HCT116 (cell line): ENCODE measurements at regions not wholly inside any gene's neighbourhood (a gene's known extent, or its start where the extent isn't known, plus 50 kb on each side); places are given as distances from the start of the nearest gene placed in this dataset.

Experiments
- ATAC-seq: fragments of 200-7000 bp; cut with Tn5 transposase; 2 replicates; pipeline ENCODE4 v1.9.1; 2020; ENCODE audit warnings: mild to moderate bottlenecking, moderate library complexity
- BruUV-seq: library from RNA; stranded (reverse); fragments of 400-500 nt; replicated peaks from 2 replicates; lab custom pipeline; 2021; lab: Mats Ljungman, UMichigan
- CTCF ChIA-PET: fragments of 300-600 bp; sonication (Branson Sonifier 250); formaldehyde crosslinking; loops from one replicate; lab custom pipeline; 2021; ENCODE audit warnings: antibody characterized with exemption; lab: Charles Lee
- POLR2A ChIA-PET: fragments of 300-600, 350-600 bp; sonication (Branson Sonifier 250); formaldehyde crosslinking; loops from one replicate; lab custom pipeline; 2021; ENCODE audit warnings: antibody characterized with exemption; lab: Charles Lee
- RAD21 ChIA-PET, 2 experiments: fragments of 300-600 bp; sonication (Branson Sonifier 250); formaldehyde crosslinking; loops; one replicate each; lab custom pipeline; 2023; ENCODE audit warnings: low total read pairs in 2 of 2; ENCODE audit not compliant: uncharacterized antibody in 2 of 2, unreplicated experiment in 2 of 2, low non-redundant PET in 1 of 2; lab: Charles Lee
- DNase-seq: peaks from one replicate; pipeline ENCODE4 v3.0.0-alpha.2; 2010; ENCODE audit warnings: low read depth, low spot score
- H2AFZ ChIP-seq: fragments of 200-600 bp; shearing (Covaris generic), sonication (generic); 2 replicates; pipeline ENCODE4 v1.6.1; 2017; ENCODE audit warnings: low read depth, mixed run types, mixed read lengths, antibody characterized with exemption, low read length; ENCODE audit not compliant: poor library complexity, severe bottlenecking
- H3K27ac ChIP-seq: 2 replicates; pipeline ENCODE4 v1.5.1; 2012; ENCODE audit warnings: low read depth, low read length
- H3K27me3 ChIP-seq: fragments of 200-600 bp; sonication (generic); 2 replicates; pipeline ENCODE4 v1.6.1; 2016; ENCODE audit warnings: mixed run types, low read length, mixed read lengths; ENCODE audit not compliant: insufficient read depth
- H3K36me3 ChIP-seq, 2 experiments: fragments of 200-500 bp in 1 of 2; fragments of 200-600 bp in 1 of 2; sonication (Bioruptor generic) in 1 of 2; sonication (generic) in 1 of 2; 2 replicates each; pipeline versions ENCODE4 v1.5.1 to v1.6.1; 2014 to 2016; ENCODE audit warnings: low read length in 2 of 2, inconsistent platforms in 1 of 2, mixed read lengths in 1 of 2, mixed run types in 1 of 2; ENCODE audit not compliant: insufficient read depth in 2 of 2, control insufficient read depth in 1 of 2
- H3K4me1 ChIP-seq, 2 experiments: fragments of 200-600 bp in 1 of 2; sonication (generic) in 1 of 2; 2 replicates each; pipeline versions ENCODE4 v1.5.1 to v1.6.1; 2012 to 2017; ENCODE audit warnings: low read length in 2 of 2, inconsistent platforms in 1 of 2, mild to moderate bottlenecking in 1 of 2, mixed read lengths in 1 of 2, mixed run types in 1 of 2, moderate library complexity in 1 of 2; ENCODE audit not compliant: insufficient read depth in 2 of 2, control insufficient read depth in 1 of 2
- H3K4me2 ChIP-seq: fragments of 200-600 bp; sonication (generic); 2 replicates; pipeline ENCODE4 v1.6.1; 2017; ENCODE audit warnings: mixed run types, low read length, mixed read lengths
- H3K4me3 ChIP-seq, 2 experiments: fragments of 200-600 bp in 1 of 2; sonication (generic) in 1 of 2; replicated peaks in 1 of 2; 2 replicates each; pipeline ENCODE4 v1.5.1; 2011 to 2016; ENCODE audit warnings: low read length in 2 of 2, control low read depth in 1 of 2, low read depth in 1 of 2, mild to moderate bottlenecking in 1 of 2, mixed read lengths in 1 of 2, mixed run types in 1 of 2
- H3K79me2 ChIP-seq: fragments of 200-600 bp; sonication (generic); 2 replicates; pipeline ENCODE4 v1.6.1; 2017; ENCODE audit warnings: mild to moderate bottlenecking, mixed run types, low read length, moderate library complexity, mixed read lengths; ENCODE audit not compliant: insufficient read depth
- H3K9ac ChIP-seq: fragments of 200-600 bp; sonication (generic); 2 replicates; pipeline ENCODE4 v1.6.1; 2016; ENCODE audit warnings: low read length, mixed read lengths
- H3K9me2 ChIP-seq: fragments of 200-600 bp; sonication (generic), shearing (Covaris generic); 2 replicates; pipeline ENCODE4 v1.6.1; 2017; ENCODE audit warnings: mixed run types, mild to moderate bottlenecking, moderate library complexity; ENCODE audit not compliant: insufficient read depth
- H3K9me3 ChIP-seq, 2 experiments: fragments of 200-500 bp in 1 of 2; fragments of 200-600 bp in 1 of 2; sonication (Bioruptor generic) in 1 of 2; sonication (generic) in 1 of 2; 2 replicates each; pipeline ENCODE4 v1.6.1; 2014 to 2017; ENCODE audit warnings: low read length in 2 of 2, mixed read lengths in 2 of 2, inconsistent platforms in 1 of 2, low read depth in 1 of 2, mild to moderate bottlenecking in 1 of 2, mixed run types in 1 of 2, moderate library complexity in 1 of 2; ENCODE audit not compliant: control insufficient read depth in 1 of 2, insufficient read depth in 1 of 2
- H4K20me1 ChIP-seq: fragments of 200-600 bp; sonication (generic), shearing (Covaris generic); 2 replicates; pipeline ENCODE4 v1.6.1; 2017; ENCODE audit warnings: mixed run types, mild to moderate bottlenecking, moderate library complexity; ENCODE audit not compliant: insufficient read depth
- EGR1 ChIP-seq: IDR thresholded peaks from 2 replicates; pipeline ENCODE4 v1.6.1; 2012; ENCODE audit warnings: low read depth
- ELF1 ChIP-seq: IDR thresholded peaks from 2 replicates; pipeline ENCODE4 v1.6.1; 2012; ENCODE audit warnings: low read depth, borderline replicate concordance
- EZH2 ChIP-seq: fragments of 200-600 bp; sonication (generic); IDR thresholded peaks from 2 replicates; pipeline ENCODE4 v1.6.1; 2017; ENCODE audit warnings: antibody characterized with exemption, mixed run types
- EZH2phosphoT487 ChIP-seq: fragments of 200-600 bp; IDR thresholded peaks from 2 replicates; pipeline ENCODE4 v1.6.1; 2018; ENCODE audit warnings: antibody characterized with exemption, borderline replicate concordance
- POLR2A ChIP-seq: IDR thresholded peaks from 2 replicates; pipeline ENCODE4 v1.7.0; 2011; ENCODE audit warnings: borderline replicate concordance; ENCODE audit not compliant: insufficient read depth, insufficient read length; ENCODE audit errors: extremely low read depth
- POLR2AphosphoS5 ChIP-seq: IDR thresholded peaks from 2 replicates; pipeline ENCODE4 v1.6.1; 2011; ENCODE audit warnings: mild to moderate bottlenecking, low read depth, low read length, moderate library complexity
- RAD21 ChIP-seq: IDR thresholded peaks from 2 replicates; pipeline ENCODE4 v1.6.1; 2012; ENCODE audit warnings: low read depth, mild to moderate bottlenecking
- SP1 ChIP-seq: IDR thresholded peaks from 2 replicates; pipeline ENCODE4 v1.6.1; 2012; ENCODE audit warnings: low read depth
- SRF ChIP-seq: IDR thresholded peaks from 2 replicates; pipeline ENCODE4 v1.6.1; 2012; ENCODE audit warnings: low read depth
- TCF7L2 ChIP-seq: IDR thresholded peaks from 2 replicates; pipeline ENCODE4 v1.7.0; 2011; ENCODE audit warnings: borderline replicate concordance, inconsistent platforms; ENCODE audit not compliant: insufficient read depth, insufficient read length; ENCODE audit errors: extremely low read depth
- YY1 ChIP-seq: IDR thresholded peaks from 2 replicates; pipeline ENCODE4 v1.6.1; 2011; ENCODE audit warnings: low read length, low read depth, moderate library complexity, mild to moderate bottlenecking; ENCODE audit not compliant: insufficient replicate concordance; ENCODE audit errors: extremely low read depth
- ZNF274 ChIP-seq: fragments of 200-500 bp; sonication (Bioruptor generic); IDR thresholded peaks from 2 replicates; pipeline ENCODE4 v1.6.1; 2014; ENCODE audit warnings: mild to moderate bottlenecking, low read depth, low read length, inconsistent platforms
- intact Hi-C: fragments of 100-400 bp; cut with micrococcal nuclease; formaldehyde crosslinking; loops from 2 replicates; pipeline ENCODE4 v1.10.0; 2022
- TF ChIP-seq, protein P1 (sequence below): IDR thresholded peaks from 2 replicates; pipeline ENCODE4 v1.6.1; 2012; ENCODE audit warnings: low read depth
- TF ChIP-seq, protein P2 (sequence below): IDR thresholded peaks from 2 replicates; pipeline ENCODE4 v1.6.1; 2012
- TF ChIP-seq, protein P3 (sequence below): IDR thresholded peaks from 2 replicates; pipeline ENCODE4 v1.6.1; 2012

DNA sequence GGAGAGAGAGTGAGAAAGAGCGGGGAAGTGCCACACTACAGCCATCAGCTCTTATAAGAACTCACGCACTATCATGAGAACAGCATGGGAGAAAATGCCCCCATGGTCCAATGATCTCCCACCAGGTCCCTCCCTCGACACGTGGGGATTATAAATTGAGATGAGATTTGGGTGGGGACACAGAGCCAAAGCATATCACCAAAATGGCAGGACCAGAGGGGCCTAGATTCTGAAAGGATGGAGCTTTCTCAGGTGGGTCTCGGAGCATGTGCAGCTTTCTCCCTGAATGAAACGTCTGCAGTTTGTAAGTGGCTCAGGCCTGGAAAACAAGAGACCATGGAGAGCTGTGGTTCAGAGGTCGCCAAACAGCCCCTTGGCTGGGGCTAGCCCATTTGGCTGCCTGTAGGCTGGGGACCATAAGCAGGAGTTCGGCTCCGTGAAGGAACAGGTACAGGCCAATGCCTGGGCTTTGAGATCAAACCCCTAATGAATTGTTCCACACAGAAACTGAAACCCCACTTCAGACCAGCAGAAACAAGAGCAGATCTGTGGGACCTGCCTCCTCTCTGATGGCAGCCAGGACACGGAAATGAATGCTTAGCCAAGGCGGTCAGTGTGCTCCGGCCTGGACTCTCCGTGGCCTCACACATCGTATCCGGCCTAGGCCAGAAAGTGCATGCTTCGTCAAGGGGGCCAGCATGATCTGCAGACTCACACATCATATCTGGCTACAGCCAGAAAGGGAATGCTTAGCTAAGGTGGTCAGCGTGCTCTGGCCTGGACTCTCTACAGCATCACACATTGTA lies 111.2 kb upstream of the TMEM18 start (continued):
- TF ChIP-seq, protein P1, sequence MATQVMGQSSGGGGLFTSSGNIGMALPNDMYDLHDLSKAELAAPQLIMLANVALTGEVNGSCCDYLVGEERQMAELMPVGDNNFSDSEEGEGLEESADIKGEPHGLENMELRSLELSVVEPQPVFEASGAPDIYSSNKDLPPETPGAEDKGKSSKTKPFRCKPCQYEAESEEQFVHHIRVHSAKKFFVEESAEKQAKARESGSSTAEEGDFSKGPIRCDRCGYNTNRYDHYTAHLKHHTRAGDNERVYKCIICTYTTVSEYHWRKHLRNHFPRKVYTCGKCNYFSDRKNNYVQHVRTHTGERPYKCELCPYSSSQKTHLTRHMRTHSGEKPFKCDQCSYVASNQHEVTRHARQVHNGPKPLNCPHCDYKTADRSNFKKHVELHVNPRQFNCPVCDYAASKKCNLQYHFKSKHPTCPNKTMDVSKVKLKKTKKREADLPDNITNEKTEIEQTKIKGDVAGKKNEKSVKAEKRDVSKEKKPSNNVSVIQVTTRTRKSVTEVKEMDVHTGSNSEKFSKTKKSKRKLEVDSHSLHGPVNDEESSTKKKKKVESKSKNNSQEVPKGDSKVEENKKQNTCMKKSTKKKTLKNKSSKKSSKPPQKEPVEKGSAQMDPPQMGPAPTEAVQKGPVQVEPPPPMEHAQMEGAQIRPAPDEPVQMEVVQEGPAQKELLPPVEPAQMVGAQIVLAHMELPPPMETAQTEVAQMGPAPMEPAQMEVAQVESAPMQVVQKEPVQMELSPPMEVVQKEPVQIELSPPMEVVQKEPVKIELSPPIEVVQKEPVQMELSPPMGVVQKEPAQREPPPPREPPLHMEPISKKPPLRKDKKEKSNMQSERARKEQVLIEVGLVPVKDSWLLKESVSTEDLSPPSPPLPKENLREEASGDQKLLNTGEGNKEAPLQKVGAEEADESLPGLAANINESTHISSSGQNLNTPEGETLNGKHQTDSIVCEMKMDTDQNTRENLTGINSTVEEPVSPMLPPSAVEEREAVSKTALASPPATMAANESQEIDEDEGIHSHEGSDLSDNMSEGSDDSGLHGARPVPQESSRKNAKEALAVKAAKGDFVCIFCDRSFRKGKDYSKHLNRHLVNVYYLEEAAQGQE = no peak
- no peak for TF ChIP-seq POLR2AphosphoS5

DNA sequence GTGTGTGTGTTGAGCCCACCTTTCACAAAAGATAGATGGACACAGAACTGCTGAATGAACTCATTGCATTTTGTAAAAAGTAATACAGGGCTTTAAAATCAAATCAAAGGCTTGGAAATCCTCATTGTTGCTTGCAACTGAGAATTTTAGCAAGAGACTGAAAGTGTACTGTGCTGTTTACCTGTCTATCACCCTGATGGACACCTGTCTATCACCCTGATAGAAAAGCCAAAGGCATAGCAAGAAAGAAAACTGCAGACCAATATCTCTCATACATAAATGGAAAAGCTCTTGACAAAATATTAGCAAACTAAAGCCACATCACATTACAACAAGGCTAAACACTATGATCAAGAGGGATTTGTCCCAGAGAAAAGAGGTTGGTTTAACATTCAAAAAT lies 107.5 kb upstream of the TMEM18 start:
- ATAC-seq = no peak
- Histone ChIP-seq H3K4me2 (no peak overlapping the region), H3K4me3 (no peak overlapping the region), H3K27ac (no peak overlapping the region), H3K36me3 (no peaks in the 10 kb centered on the region), H2AFZ (no peak overlapping the region), H3K9me3 (no peaks in the 10 kb centered on the region), H3K79me2 (no peaks in the 10 kb centered on the region), H4K20me1 (no peaks in the 10 kb centered on the region), H3K9ac (no peak overlapping the region), H3K27me3 (0 out of 2 replicates have a peak, but pooled peaks cover 5% of the 10 kb centered on the region), H3K4me1 (no peaks in the 10 kb centered on the region), H3K9me2 (no peaks in the 10 kb centered on the region)
- intact Hi-C loops = no loop called here
- POLR2A ChIA-PET = no interaction called here
- no TSS peak for BruUV-seq
- no peak for DNase-seq
- TF ChIP-seq, protein P2, sequence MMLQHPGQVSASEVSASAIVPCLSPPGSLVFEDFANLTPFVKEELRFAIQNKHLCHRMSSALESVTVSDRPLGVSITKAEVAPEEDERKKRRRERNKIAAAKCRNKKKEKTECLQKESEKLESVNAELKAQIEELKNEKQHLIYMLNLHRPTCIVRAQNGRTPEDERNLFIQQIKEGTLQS = no peak
- TF ChIP-seq POLR2AphosphoS5 = no peak
- TF ChIP-seq EZH2phosphoT487 = no peak
- no peak for TF ChIP-seq POLR2A
- no peak for TF ChIP-seq EZH2
- TF ChIP-seq SRF = no peak
- no peak for TF ChIP-seq ELF1
- TF ChIP-seq, protein P3, sequence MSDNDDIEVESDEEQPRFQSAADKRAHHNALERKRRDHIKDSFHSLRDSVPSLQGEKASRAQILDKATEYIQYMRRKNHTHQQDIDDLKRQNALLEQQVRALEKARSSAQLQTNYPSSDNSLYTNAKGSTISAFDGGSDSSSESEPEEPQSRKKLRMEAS = no peak
- no peak for TF ChIP-seq EGR1
- no peak for TF ChIP-seq RAD21
- TF ChIP-seq TCF7L2 = no peak
- no peak for TF ChIP-seq SP1
- TF ChIP-seq ZNF274 = no peak
- TF ChIP-seq YY1 = no peak
- CTCF ChIA-PET = no interaction called here
- RAD21 ChIA-PET = no interaction called here
